Peyer's patch (tissue), 4 donors: ENCODE measurements at regions not wholly inside any gene's neighbourhood (a gene's known extent, or its start where the extent isn't known, plus 50 kb on each side); places are given as distances from the start of the nearest gene placed in this dataset.

Experiments
- CTCF ChIP-seq, 6 experiments: fragments of 450-650 bp in 4 of 6; fragments of 200-600 bp in 2 of 6; sonication (generic) in 1 of 6; IDR thresholded peaks; one replicate each; pipeline ENCODE4 v1.5.1; 2017 to 2019; ENCODE audit warnings: antibody characterized with exemption in 6 of 6, mild to moderate bottlenecking in 3 of 6, moderate library complexity in 1 of 6
- POLR2A ChIP-seq, 2 donors: fragments of 450-650 bp; IDR thresholded peaks; one replicate each; pipeline ENCODE4 v1.5.1; 2017; ENCODE audit warnings: antibody characterized with exemption in 2 of 2, mild to moderate bottlenecking in 2 of 2, moderate library complexity in 2 of 2

GRCh38 chr15:26201177-26201858, 338.2 kb upstream of the ATP10A start:
- no peak for TF ChIP-seq POLR2A (IDR thresholded peaks at IDR 0.05)
- TF ChIP-seq CTCF (IDR thresholded peaks at IDR 0.05): no peak
